ENCODE measurements at regions not wholly inside any gene's neighbourhood (a gene's known extent, or its start where the extent isn't known, plus 50 kb on each side); places are given as distances from the start of the nearest gene placed in this dataset.
"Not testable (repeated sequence)": the region's sequence is repeated elsewhere in the genome, so short reads cannot be mapped to it uniquely, and the experiment has no call there.

DNA sequence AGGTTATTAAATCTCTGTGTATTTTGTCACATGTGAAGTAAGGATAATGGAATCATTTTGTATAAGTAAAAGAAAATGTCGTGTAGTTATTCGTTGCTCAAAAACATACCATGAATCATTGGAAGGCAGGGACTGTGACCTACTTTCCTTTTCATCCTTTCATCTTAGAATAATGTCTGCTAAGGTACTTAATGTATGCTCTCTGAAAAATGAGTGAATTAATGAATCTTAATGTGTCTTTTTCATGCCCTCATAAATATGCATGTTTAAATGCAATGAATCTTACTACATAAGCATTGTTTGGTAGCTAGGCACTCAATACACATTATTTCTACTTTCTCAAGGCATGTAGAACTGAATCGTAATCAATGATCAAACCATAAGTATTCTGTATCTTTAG, 343.9 kb downstream of the MAGEB5 start:
- no peaks in the 10 kb centered on the region for H3K9me3 ChIP-seq (ENCODE audit: low read length)
- no peak overlapping the region for H3K9ac ChIP-seq (ENCODE audit: low read length)
- no peaks in the 10 kb centered on the region for H3K4me1 ChIP-seq (ENCODE audit: insufficient read depth, low read length, severe bottlenecking)
- H3K9me2 ChIP-seq (ENCODE audit: low read depth, low read length): no peaks in the 10 kb centered on the region
- no peak overlapping the region for H3K4me2 ChIP-seq (ENCODE audit: low read length)
- TF ChIP-seq, protein P1, sequence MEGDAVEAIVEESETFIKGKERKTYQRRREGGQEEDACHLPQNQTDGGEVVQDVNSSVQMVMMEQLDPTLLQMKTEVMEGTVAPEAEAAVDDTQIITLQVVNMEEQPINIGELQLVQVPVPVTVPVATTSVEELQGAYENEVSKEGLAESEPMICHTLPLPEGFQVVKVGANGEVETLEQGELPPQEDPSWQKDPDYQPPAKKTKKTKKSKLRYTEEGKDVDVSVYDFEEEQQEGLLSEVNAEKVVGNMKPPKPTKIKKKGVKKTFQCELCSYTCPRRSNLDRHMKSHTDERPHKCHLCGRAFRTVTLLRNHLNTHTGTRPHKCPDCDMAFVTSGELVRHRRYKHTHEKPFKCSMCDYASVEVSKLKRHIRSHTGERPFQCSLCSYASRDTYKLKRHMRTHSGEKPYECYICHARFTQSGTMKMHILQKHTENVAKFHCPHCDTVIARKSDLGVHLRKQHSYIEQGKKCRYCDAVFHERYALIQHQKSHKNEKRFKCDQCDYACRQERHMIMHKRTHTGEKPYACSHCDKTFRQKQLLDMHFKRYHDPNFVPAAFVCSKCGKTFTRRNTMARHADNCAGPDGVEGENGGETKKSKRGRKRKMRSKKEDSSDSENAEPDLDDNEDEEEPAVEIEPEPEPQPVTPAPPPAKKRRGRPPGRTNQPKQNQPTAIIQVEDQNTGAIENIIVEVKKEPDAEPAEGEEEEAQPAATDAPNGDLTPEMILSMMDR (IDR thresholded peaks at IDR 0.05; ENCODE audit: low read length): no peak
- TF ChIP-seq EZH2 (IDR thresholded peaks at IDR 0.05; ENCODE audit: borderline replicate concordance, low read length): no peak
- no peak overlapping the region for H3K27ac ChIP-seq (ENCODE audit: low read depth, low read length, poor library complexity, severe bottlenecking)
- H2AFZ ChIP-seq (ENCODE audit: low read length): no peak overlapping the region
- no peaks in the 10 kb centered on the region for H4K20me1 ChIP-seq (ENCODE audit: insufficient read depth, low read length)
- H3F3A ChIP-seq (ENCODE audit: insufficient read depth, low read length): no peaks in the 10 kb centered on the region
- H3K4me3 ChIP-seq (ENCODE audit: low read depth, low read length, poor library complexity, severe bottlenecking): no peak overlapping the region
- H3K27me3 ChIP-seq (ENCODE audit: insufficient read depth, low read length): no peaks in the 10 kb centered on the region
- no peaks in the 10 kb centered on the region for H3K79me2 ChIP-seq (ENCODE audit: insufficient read depth, low read length)
- H3K36me3 ChIP-seq (ENCODE audit: insufficient read depth, low read length): no peaks in the 10 kb centered on the region

GRCh38 chrX:26558719-26559386, 342.9 kb downstream of the MAGEB5 start:
- Histone ChIP-seq H3F3A (ENCODE audit: insufficient read depth, low read length) (no peaks in the 10 kb centered on the region), H3K9me3 (ENCODE audit: low read length) (no peaks in the 10 kb centered on the region), H3K4me3 (ENCODE audit: low read depth, low read length, poor library complexity, severe bottlenecking) (no peak overlapping the region), H3K4me2 (ENCODE audit: low read length) (no peak overlapping the region), H3K36me3 (ENCODE audit: insufficient read depth, low read length) (no peaks in the 10 kb centered on the region), H3K4me1 (ENCODE audit: insufficient read depth, low read length, severe bottlenecking) (no peaks in the 10 kb centered on the region), H3K9ac (ENCODE audit: low read length) (no peak overlapping the region), H2AFZ (ENCODE audit: low read length) (no peak overlapping the region), H3K79me2 (ENCODE audit: insufficient read depth, low read length) (no peaks in the 10 kb centered on the region), H3K9me2 (ENCODE audit: low read depth, low read length) (no peaks in the 10 kb centered on the region), H4K20me1 (ENCODE audit: insufficient read depth, low read length) (no peaks in the 10 kb centered on the region), H3K27me3 (ENCODE audit: insufficient read depth, low read length) (no peaks in the 10 kb centered on the region), H3K27ac (ENCODE audit: low read depth, low read length, poor library complexity, severe bottlenecking) (no peak overlapping the region)
- TF ChIP-seq, protein P1 (IDR thresholded peaks at IDR 0.05; ENCODE audit: low read length): no peak
- no peak for TF ChIP-seq EZH2 (IDR thresholded peaks at IDR 0.05; ENCODE audit: borderline replicate concordance, low read length)

- Histone ChIP-seq H3K36me3 (ENCODE audit: insufficient read depth, low read length) (no peaks in the 10 kb centered on the region), H3K9me2 (ENCODE audit: low read depth, low read length) (no peaks in the 10 kb centered on the region), H3K4me2 (ENCODE audit: low read length) (no peak overlapping the region), H4K20me1 (ENCODE audit: insufficient read depth, low read length) (no peaks in the 10 kb centered on the region), H3K4me3 (ENCODE audit: low read depth, low read length, poor library complexity, severe bottlenecking) (no peak overlapping the region), H3K27me3 (ENCODE audit: insufficient read depth, low read length) (no peaks in the 10 kb centered on the region), H3K9me3 (ENCODE audit: low read length) (no peaks in the 10 kb centered on the region), H3K4me1 (ENCODE audit: insufficient read depth, low read length, severe bottlenecking) (no peaks in the 10 kb centered on the region), H2AFZ (ENCODE audit: low read length) (no peak overlapping the region), H3K79me2 (ENCODE audit: insufficient read depth, low read length) (no peaks in the 10 kb centered on the region), H3F3A (ENCODE audit: insufficient read depth, low read length) (no peaks in the 10 kb centered on the region), H3K9ac (ENCODE audit: low read length) (no peak overlapping the region), H3K27ac (ENCODE audit: low read depth, low read length, poor library complexity, severe bottlenecking) (no peak overlapping the region)
- TF ChIP-seq, protein P1 (IDR thresholded peaks at IDR 0.05; ENCODE audit: low read length): no peak
- no peak for TF ChIP-seq EZH2 (IDR thresholded peaks at IDR 0.05; ENCODE audit: borderline replicate concordance, low read length)
Observed at GRCh38 chrX:26557691-26558321, 341.8 kb downstream of the MAGEB5 start.

GRCh38 chrX:26525768-26526167, 309.8 kb downstream of the MAGEB5 start:
- H3K79me2 ChIP-seq (ENCODE audit: insufficient read depth, low read length); H3K9me2 ChIP-seq (ENCODE audit: low read depth, low read length); H3K4me3 ChIP-seq (ENCODE audit: low read depth, low read length, poor library complexity, severe bottlenecking); H2AFZ ChIP-seq (ENCODE audit: low read length); H3K36me3 ChIP-seq (ENCODE audit: insufficient read depth, low read length); H3K27ac ChIP-seq (ENCODE audit: low read depth, low read length, poor library complexity, severe bottlenecking); H3K27me3 ChIP-seq (ENCODE audit: insufficient read depth, low read length); H3K4me2 ChIP-seq (ENCODE audit: low read length); H4K20me1 ChIP-seq (ENCODE audit: insufficient read depth, low read length); H3F3A ChIP-seq (ENCODE audit: insufficient read depth, low read length); H3K9ac ChIP-seq (ENCODE audit: low read length); H3K4me1 ChIP-seq (ENCODE audit: insufficient read depth, low read length, severe bottlenecking); H3K9me3 ChIP-seq (ENCODE audit: low read length): not testable (repeated sequence)

Data from OCI-LY1 (cell line).